Gastrocnemius medialis (tissue), 4 donors: ENCODE measurements at regions not wholly inside any gene's neighbourhood (a gene's known extent, or its start where the extent isn't known, plus 50 kb on each side); places are given as distances from the start of the nearest gene placed in this dataset.
A peak's percentile ranks its signal among the peaks of the same experiment; 100 is the strongest.

Experiments
- ATAC-seq, 2 donors: fragments of 150-250 bp; one replicate each; pipeline ENCODE4 v1.9.1; 2016
- DNase-seq, 2 donors: peaks; one replicate each; pipeline ENCODE4 v3.0.0-alpha.2; 2019
- H3K27ac ChIP-seq, 4 donors: fragments of 200-600 bp; sonication (generic); 1 replicate in 1 of 4; 2 replicates in 3 of 4; pipeline ENCODE4 v1.5.1; 2016 to 2018; ENCODE audit warnings: mild to moderate bottlenecking in 2 of 4, moderate library complexity in 1 of 4
- H3K27me3 ChIP-seq, 3 donors: fragments of 200-600 bp; sonication (generic) in 2 of 3; 1 replicate in 1 of 3; 2 replicates in 2 of 3; pipeline versions ENCODE4 v1.5.1 to v1.6.0; 2016 to 2019; ENCODE audit warnings: mild to moderate bottlenecking in 1 of 3, moderate library complexity in 1 of 3
- H3K36me3 ChIP-seq, 2 donors: fragments of 200-600 bp; sonication (generic) in 1 of 2; one replicate each; pipeline ENCODE4 v1.5.1; 2017 to 2018
- H3K4me1 ChIP-seq, 2 donors: fragments of 200-600 bp; sonication (generic) in 1 of 2; one replicate each; pipeline ENCODE4 v1.5.1; 2016 to 2017; ENCODE audit warnings: mild to moderate bottlenecking in 2 of 2
- H3K4me3 ChIP-seq, 4 donors: fragments of 200-600 bp; sonication (generic) in 3 of 4; 1 replicate in 1 of 4; 2 replicates in 3 of 4; pipeline ENCODE4 v1.5.1; 2016 to 2019; ENCODE audit warnings: mild to moderate bottlenecking in 2 of 4
- H3K9me3 ChIP-seq, 3 donors: fragments of 200-600 bp; sonication (generic) in 2 of 3; 1 replicate in 1 of 3; 2 replicates in 2 of 3; pipeline ENCODE4 v1.5.1; 2016 to 2019
- CTCF ChIP-seq, 5 experiments: fragments of 450-650 bp in 3 of 5; fragments of 200-600 bp in 2 of 5; sonication (generic) in 2 of 5; IDR thresholded peaks in 4 of 5; conservative IDR thresholded peaks in 1 of 5; 1 replicate in 4 of 5; 2 replicates in 1 of 5; pipeline ENCODE4 v1.5.1; 2016 to 2019; ENCODE audit warnings: antibody characterized with exemption in 5 of 5, mild to moderate bottlenecking in 3 of 5, moderate library complexity in 3 of 5
- POLR2A ChIP-seq, 2 donors: fragments of 450-650 bp; IDR thresholded peaks; one replicate each; pipeline ENCODE4 v1.6.1; 2017; ENCODE audit warnings: antibody characterized with exemption in 2 of 2, mild to moderate bottlenecking in 2 of 2, moderate library complexity in 2 of 2
- in situ Hi-C, 4 donors: fragments of 200-750 bp; cut with MboI; loops; one replicate each; pipeline versions ENCODE4 v1.15.0 to v1.8.0; 2017; ENCODE audit warnings: low sequenced_read_pairs in 4 of 4
- intact Hi-C: fragments of 100-400 bp; cut with DNase I; formaldehyde crosslinking; loops from one replicate; pipeline ENCODE4 v1.15.1; 2023; ENCODE audit warnings: low total_unique reads

GRCh38 chr1:60751306-60751705 is 331.1 kb upstream of the NFIA start:
- TF ChIP-seq CTCF (IDR thresholded peaks at IDR 0.05 in 4 of 5, conservative IDR thresholded peaks at IDR 0.05 in 1 of 5) (no peak), POLR2A (IDR thresholded peaks at IDR 0.05) (no peak)
- Histone ChIP-seq H3K4me3 (no peak overlapping the region), H3K9me3 (no peaks in the 10 kb centered on the region), H3K36me3 (no peaks in the 10 kb centered on the region), H3K27me3 (no peaks in the 10 kb centered on the region), H3K27ac (no peak overlapping the region), H3K4me1 (peaks cover 0 to 3% of the 10 kb centered on the region in 2 donors)
- in situ Hi-C loops = no loop called here
- intact Hi-C loops = no loop called here
- no peak for ATAC-seq
- DNase-seq = no peak

GRCh38 chr1:60747353-60747752 is 335.0 kb upstream of the NFIA start:
- DNase-seq (no peak), ATAC-seq (no peak)
- intact Hi-C loops (no loop called here), in situ Hi-C loops (no loop called here)
- Histone ChIP-seq H3K9me3 (no peaks in the 10 kb centered on the region), H3K4me3 (no peak overlapping the region), H3K27me3 (no peaks in the 10 kb centered on the region), H3K4me1 (peaks cover 0 to 6% of the 10 kb centered on the region in 2 donors), H3K27ac (no peak overlapping the region), H3K36me3 (no peaks in the 10 kb centered on the region)
- TF ChIP-seq POLR2A (IDR thresholded peaks at IDR 0.05) (no peak), CTCF (IDR thresholded peaks at IDR 0.05 in 4 of 5, conservative IDR thresholded peaks at IDR 0.05 in 1 of 5) (no peak)

DNA sequence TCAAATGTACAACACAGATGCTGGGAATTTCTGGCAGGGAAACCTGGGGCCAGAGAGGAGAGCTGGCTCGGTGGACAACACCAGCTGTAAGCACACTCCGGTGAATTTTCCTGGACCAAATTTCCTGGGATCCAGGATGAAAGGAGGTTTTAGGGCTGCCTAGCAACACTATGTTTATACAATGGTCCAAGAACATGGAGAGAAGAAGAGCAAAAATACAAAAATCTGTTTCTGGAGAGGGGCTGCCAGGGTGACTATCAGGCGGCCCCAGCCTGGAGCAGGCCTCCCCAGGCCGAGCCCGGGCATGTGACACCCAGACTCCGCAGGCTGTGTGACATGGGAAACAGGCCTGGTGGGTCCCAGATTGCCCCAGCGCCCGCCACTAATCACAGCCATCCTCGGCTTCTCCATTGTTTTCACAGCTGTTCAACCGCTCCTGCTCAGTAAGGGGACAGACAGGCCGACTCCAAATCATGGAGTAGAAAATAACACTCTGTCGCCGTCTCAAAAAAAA is 336.0 kb upstream of the NFIA start:
- Histone ChIP-seq H3K9me3 (no peaks in the 10 kb centered on the region), H3K27ac (peak overlapping the region in 1 of 4 donors; percentile 13), H3K36me3 (no peaks in the 10 kb centered on the region), H3K4me3 (no peak overlapping the region), H3K4me1 (peaks cover 0 to 6% of the 10 kb centered on the region in 2 donors), H3K27me3 (no peaks in the 10 kb centered on the region)
- DNase-seq (no peak), ATAC-seq (no peak)
- TF ChIP-seq POLR2A (IDR thresholded peaks at IDR 0.05) = no peak
- TF ChIP-seq CTCF (IDR thresholded peaks at IDR 0.05 in 4 of 5, conservative IDR thresholded peaks at IDR 0.05 in 1 of 5) = no peak
- in situ Hi-C loops (no loop called here), intact Hi-C loops (no loop called here)

DNA sequence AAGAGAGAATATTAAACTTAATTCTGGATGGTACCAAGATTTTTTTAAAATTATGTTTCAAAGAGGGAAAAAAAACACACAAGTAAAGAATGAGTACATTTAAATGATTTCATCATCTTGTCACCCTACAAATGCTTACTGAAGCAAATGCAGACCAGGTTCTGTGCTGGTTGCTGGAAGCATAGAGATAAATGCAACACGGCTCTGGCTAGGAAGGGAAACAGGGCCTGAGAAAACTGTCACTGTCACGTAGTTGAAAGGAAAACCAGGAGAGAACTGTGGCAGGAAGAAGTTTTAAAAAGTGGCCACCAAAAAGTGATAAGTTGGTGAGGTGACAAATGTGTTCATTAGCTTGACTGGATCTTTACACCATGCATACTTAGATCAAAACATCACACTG is 336.9 kb upstream of the NFIA start:
- Histone ChIP-seq H3K27me3 (no peaks in the 10 kb centered on the region), H3K4me3 (no peak overlapping the region), H3K4me1 (peaks cover 0 to 6% of the 10 kb centered on the region in 2 donors), H3K9me3 (no peaks in the 10 kb centered on the region), H3K36me3 (no peaks in the 10 kb centered on the region), H3K27ac (no peak overlapping the region)
- DNase-seq = no peak
- intact Hi-C loops = no loop called here
- in situ Hi-C loops = no loop called here
- TF ChIP-seq CTCF (IDR thresholded peaks at IDR 0.05 in 4 of 5, conservative IDR thresholded peaks at IDR 0.05 in 1 of 5) = no peak
- TF ChIP-seq POLR2A (IDR thresholded peaks at IDR 0.05) = no peak
- no peak for ATAC-seq

GRCh38 chr1:60742339-60742738 is 340.0 kb upstream of the NFIA start:
- Histone ChIP-seq H3K4me3 (no peak overlapping the region), H3K36me3 (no peaks in the 10 kb centered on the region), H3K4me1 (peaks cover 0 to 6% of the 10 kb centered on the region in 2 donors), H3K27ac (no peak overlapping the region), H3K9me3 (no peaks in the 10 kb centered on the region), H3K27me3 (no peaks in the 10 kb centered on the region)
- no peak for ATAC-seq
- TF ChIP-seq CTCF (IDR thresholded peaks at IDR 0.05 in 4 of 5, conservative IDR thresholded peaks at IDR 0.05 in 1 of 5) = no peak
- no peak for TF ChIP-seq POLR2A (IDR thresholded peaks at IDR 0.05)
- no peak for DNase-seq
- in situ Hi-C loops (no loop called here), intact Hi-C loops (no loop called here)
